B cell (primary cell): ENCODE measurements at regions not wholly inside any gene's neighbourhood (a gene's known extent, or its start where the extent isn't known, plus 50 kb on each side); places are given as distances from the start of the nearest gene placed in this dataset.

Source experiments
- EZH2 ChIP-seq: IDR thresholded peaks from 2 replicates; pipeline ENCODE4 v1.6.1; 2012; ENCODE audit warnings: borderline replicate concordance, low read depth, mild to moderate bottlenecking, moderate library complexity, low read length; ENCODE audit not compliant: insufficient read depth, poor library complexity, severe bottlenecking
- TF ChIP-seq, protein P1 (sequence below): fragments of 200-600 bp; IDR thresholded peaks from one replicate; pipeline ENCODE4 v1.8.0; 2022; ENCODE audit warnings: antibody characterized with exemption, mild to moderate bottlenecking

- TF ChIP-seq, protein P1, sequence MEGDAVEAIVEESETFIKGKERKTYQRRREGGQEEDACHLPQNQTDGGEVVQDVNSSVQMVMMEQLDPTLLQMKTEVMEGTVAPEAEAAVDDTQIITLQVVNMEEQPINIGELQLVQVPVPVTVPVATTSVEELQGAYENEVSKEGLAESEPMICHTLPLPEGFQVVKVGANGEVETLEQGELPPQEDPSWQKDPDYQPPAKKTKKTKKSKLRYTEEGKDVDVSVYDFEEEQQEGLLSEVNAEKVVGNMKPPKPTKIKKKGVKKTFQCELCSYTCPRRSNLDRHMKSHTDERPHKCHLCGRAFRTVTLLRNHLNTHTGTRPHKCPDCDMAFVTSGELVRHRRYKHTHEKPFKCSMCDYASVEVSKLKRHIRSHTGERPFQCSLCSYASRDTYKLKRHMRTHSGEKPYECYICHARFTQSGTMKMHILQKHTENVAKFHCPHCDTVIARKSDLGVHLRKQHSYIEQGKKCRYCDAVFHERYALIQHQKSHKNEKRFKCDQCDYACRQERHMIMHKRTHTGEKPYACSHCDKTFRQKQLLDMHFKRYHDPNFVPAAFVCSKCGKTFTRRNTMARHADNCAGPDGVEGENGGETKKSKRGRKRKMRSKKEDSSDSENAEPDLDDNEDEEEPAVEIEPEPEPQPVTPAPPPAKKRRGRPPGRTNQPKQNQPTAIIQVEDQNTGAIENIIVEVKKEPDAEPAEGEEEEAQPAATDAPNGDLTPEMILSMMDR = no peak
- no peak for TF ChIP-seq EZH2
Measured at GRCh38 chr11:110988671-110989070, 256.9 kb upstream of the POU2AF2 start.
